GF-D8 (cell line): ENCODE measurements at regions not wholly inside any gene's neighbourhood (a gene's known extent, or its start where the extent isn't known, plus 50 kb on each side); places are given as distances from the start of the nearest gene placed in this dataset.
"Not testable (repeated sequence)": the region's sequence is repeated elsewhere in the genome, so short reads cannot be mapped to it uniquely, and the experiment has no call there.

ENCODE experiments used
- DNase-seq: peaks from one replicate; lab custom pipeline; 2025; lab: John Stamatoyannopoulos, UW

- no peak for DNase-seq
Observed at GRCh38 chr2:239726631-239727181, 298.4 kb downstream of the NDUFA10 start.

- DNase-seq, result no peak
Observed at GRCh38 chr2:239726091-239726591, 299.0 kb downstream of the NDUFA10 start.

- DNase-seq, result no peak
Observed at GRCh38 chr2:239725551-239725890, 299.6 kb downstream of the NDUFA10 start.

GRCh38 chr2:239724851-239725550 lies 300.1 kb downstream of the NDUFA10 start:
- no peak for DNase-seq

GRCh38 chr2:239724194-239724849 lies 300.8 kb downstream of the NDUFA10 start:
- DNase-seq, result no peak

- DNase-seq, result no peak
Observed at GRCh38 chr2:239723486-239724193, 301.5 kb downstream of the NDUFA10 start.

- no peak for DNase-seq
Observed at GRCh38 chr2:239722760-239723470, 302.2 kb downstream of the NDUFA10 start.

GRCh38 chr2:239721991-239722759 lies 303.0 kb downstream of the NDUFA10 start:
- no peak for DNase-seq

- no peak for DNase-seq
Observed at GRCh38 chr2:239721531-239721930, 303.6 kb downstream of the NDUFA10 start.

- DNase-seq, result no peak
Observed at GRCh38 chr2:239720361-239721360, 304.5 kb downstream of the NDUFA10 start.

GRCh38 chr2:239719791-239720360 lies 305.3 kb downstream of the NDUFA10 start:
- DNase-seq, result no peak

GRCh38 chr2:239718991-239719390 lies 306.2 kb downstream of the NDUFA10 start:
- DNase-seq, result not testable (repeated sequence)

- DNase-seq, result no peak
Observed at GRCh38 chr2:239717706-239718105, 307.4 kb downstream of the NDUFA10 start.

GRCh38 chr2:239717319-239717675 lies 307.8 kb downstream of the NDUFA10 start:
- DNase-seq, result no peak

- no peak for DNase-seq
Observed at GRCh38 chr2:239716536-239717318, 308.4 kb downstream of the NDUFA10 start.

- DNase-seq, result no peak
Observed at GRCh38 chr2:239716009-239716408, 309.1 kb downstream of the NDUFA10 start.

GRCh38 chr2:239715606-239716005 lies 309.5 kb downstream of the NDUFA10 start:
- DNase-seq, result no peak

GRCh38 chr2:239715202-239715601 lies 309.9 kb downstream of the NDUFA10 start:
- DNase-seq, result no peak

- no peak for DNase-seq
Observed at GRCh38 chr2:239714116-239714515, 311.0 kb downstream of the NDUFA10 start.
